ENCODE measurements at regions not wholly inside any gene's neighbourhood (a gene's known extent, or its start where the extent isn't known, plus 50 kb on each side); places are given as distances from the start of the nearest gene placed in this dataset.

GRCh38 chr9:20242510-20243189 lies 379.6 kb downstream of the MLLT3 start:
- Histone ChIP-seq H3K4me1 (ENCODE audit: control insufficient read depth, insufficient read depth, low read length) (no peaks in the 10 kb centered on the region), H3K56ac (ENCODE audit: extremely low read depth, insufficient read depth, low read length) (no peak overlapping the region), H2BK5ac (ENCODE audit: low read depth, low read length, poor library complexity, severe bottlenecking) (no peak overlapping the region), H3K27me3 (ENCODE audit: control insufficient read depth, insufficient read depth, low read length) (peaks cover 15% of the 10 kb centered on the region), H3K23ac (ENCODE audit: low read depth, low read length) (no peak overlapping the region), H2AFZ (replicated peaks; ENCODE audit: low read length, poor library complexity) (no peak overlapping the region), H2BK120ac (ENCODE audit: low read depth, low read length) (no peak overlapping the region), H3K79me1 (ENCODE audit: low read depth in 1 of 2, low read length in 2 of 2) (no peaks in the 10 kb centered on the region), H3K14ac (replicated peaks; ENCODE audit: low read depth, low read length) (no peak overlapping the region), H3K36me3 (ENCODE audit: control insufficient read depth, insufficient read depth, low read length) (no peaks in the 10 kb centered on the region), H4K91ac (ENCODE audit: insufficient read depth, low read depth, low read length) (no peak overlapping the region), H2AK9ac (replicated peaks; ENCODE audit: low read depth, low read length, poor library complexity) (no peak overlapping the region), H3K27ac (ENCODE audit: insufficient read depth, low read length) (no peak overlapping the region), H2BK20ac (ENCODE audit: low read depth, low read length) (no peak overlapping the region), H4K20me1 (ENCODE audit: insufficient read depth, low read length) (no peaks in the 10 kb centered on the region), H2BK15ac (ENCODE audit: low read depth, low read length) (no peak overlapping the region), H3K4me3 (ENCODE audit: insufficient read depth, low read depth, low read length) (no peak overlapping the region), H4K8ac (ENCODE audit: low read depth in 2 of 2, low read length in 2 of 2) (no peak overlapping the region), H3K4ac (ENCODE audit: low read depth, low read length) (no peak overlapping the region), H4K5ac (ENCODE audit: low read depth, low read length) (no peak overlapping the region), H3K9me3 (ENCODE audit: control insufficient read depth, insufficient read depth, low read length) (no peaks in the 10 kb centered on the region), H2AK5ac (ENCODE audit: low read depth, low read length) (no peak overlapping the region), H3K18ac (ENCODE audit: low read depth, low read length) (no peak overlapping the region), H3K9ac (ENCODE audit: low read depth, low read length) (no peak overlapping the region), H3K4me2 (ENCODE audit: low read depth, low read length) (no peak overlapping the region), H3K9me1 (ENCODE audit: insufficient read depth, low read length) (no peaks in the 10 kb centered on the region)
- no peak for TF ChIP-seq RFX5 (IDR thresholded peaks at IDR 0.05; ENCODE audit: low read depth, low read length)
- TF ChIP-seq POLR2A (IDR thresholded peaks at IDR 0.05; ENCODE audit: low read depth, low read length) = no peak
- no peak for TF ChIP-seq ELK1 (IDR thresholded peaks at IDR 0.05; ENCODE audit: borderline replicate concordance, low read depth, low read length)
- TF ChIP-seq CEBPB (IDR thresholded peaks at IDR 0.05; ENCODE audit: low read depth, low read length) = no peak
- TF ChIP-seq RCOR1 (IDR thresholded peaks at IDR 0.05; ENCODE audit: insufficient replicate concordance, low read length) = no peak
- no peak for TF ChIP-seq RAD21 (IDR thresholded peaks at IDR 0.05; ENCODE audit: low read length)
- TF ChIP-seq MAZ (IDR thresholded peaks at IDR 0.05; ENCODE audit: borderline replicate concordance, low read depth, low read length) = no peak
- no peak for TF ChIP-seq USF2 (IDR thresholded peaks at IDR 0.05; ENCODE audit: low read depth, low read length)
- no peak for TF ChIP-seq NFE2L2 (IDR thresholded peaks at IDR 0.05; ENCODE audit: low read depth, low read length)
- no peak for TF ChIP-seq MXI1 (IDR thresholded peaks at IDR 0.05; ENCODE audit: borderline replicate concordance, low read depth, low read length)
- TF ChIP-seq FOS (IDR thresholded peaks at IDR 0.05; ENCODE audit: low read depth, low read length) = no peak
- no peak for TF ChIP-seq SMC3 (IDR thresholded peaks at IDR 0.05; ENCODE audit: low read depth, low read length)
- in situ Hi-C loops (cut with MboI; ENCODE audit: low sequenced_read_pairs) = no loop called here
- POLR2A ChIA-PET (ENCODE audit: unreplicated experiment) = no interaction called here
- CTCF ChIA-PET = no interaction called here
- WGBS, 2 experiments (ENCODE audit: extremely low coverage in 2 of 2, insufficient read length in 1 of 2) = no CpG with 5 or more reads among the region's 10 CpGs
- intact Hi-C loops (cut with micrococcal nuclease) = no loop called here
- dilution Hi-C loops (cut with HindIII; ENCODE audit: low sequenced_read_pairs, unreplicated experiment) = no loop called here
- no peak for DNase-seq
- no peak for ATAC-seq (ENCODE audit: low read depth)
- no TSS peak for BruUV-seq (replicated peaks)
